Neural cell (in vitro differentiated cells): ENCODE measurements at regions not wholly inside any gene's neighbourhood (a gene's known extent, or its start where the extent isn't known, plus 50 kb on each side); places are given as distances from the start of the nearest gene placed in this dataset.

Experiments used
- H2AFZ ChIP-seq: fragments of 200-600, 300-800 bp; sonication (generic), shearing (Covaris generic); 2 replicates; pipeline ENCODE4 v1.6.0; 2014; ENCODE audit warnings: low read depth, mild to moderate bottlenecking, antibody characterized with exemption, low read length, moderate library complexity
- H3F3A ChIP-seq: fragments of 200-600 bp; shearing (Covaris generic); 2 replicates; pipeline ENCODE4 v1.6.1; 2016; ENCODE audit warnings: mild to moderate bottlenecking, moderate library complexity, mixed read lengths, antibody characterized with exemption, low read length; ENCODE audit not compliant: insufficient read depth, poor library complexity, severe bottlenecking
- H3K27ac ChIP-seq: fragments of 200-600, 300-800 bp; sonication (generic), shearing (Covaris generic); 2 replicates; pipeline ENCODE4 v1.5.1; 2014; ENCODE audit warnings: mild to moderate bottlenecking, low read length, moderate library complexity
- H3K27me3 ChIP-seq: fragments of 300-800, 200-600 bp; sonication (generic), shearing (Covaris generic); 2 replicates; pipeline ENCODE4 v1.6.0; 2014; ENCODE audit warnings: mild to moderate bottlenecking, low read depth, low read length, moderate library complexity; ENCODE audit not compliant: insufficient read depth
- H3K36me3 ChIP-seq: fragments of 300-800, 200-600 bp; sonication (generic), shearing (Covaris generic); 2 replicates; pipeline ENCODE4 v1.5.1; 2014; ENCODE audit warnings: mild to moderate bottlenecking, antibody characterized with exemption, low read length, moderate library complexity; ENCODE audit not compliant: insufficient read depth
- H3K4me2 ChIP-seq: fragments of 300-800, 200-600 bp; sonication (generic), shearing (Covaris generic); 2 replicates; pipeline ENCODE4 v1.6.0; 2014; ENCODE audit warnings: mild to moderate bottlenecking, low read length
- H3K4me3 ChIP-seq: fragments of 300-800, 200-600 bp; sonication (generic), shearing (Covaris generic); 2 replicates; pipeline ENCODE4 v1.5.1; 2014; ENCODE audit warnings: mild to moderate bottlenecking, low read length, moderate library complexity
- H3K79me2 ChIP-seq: fragments of 200-600 bp; shearing (Covaris generic); replicated peaks from 2 replicates; pipeline ENCODE4 v1.6.0; 2014; ENCODE audit warnings: mild to moderate bottlenecking, low read length, moderate library complexity; ENCODE audit not compliant: insufficient read depth
- H3K9ac ChIP-seq: fragments of 300-800, 200-600 bp; sonication (generic), shearing (Covaris generic); 2 replicates; pipeline ENCODE4 v1.6.1; 2016; ENCODE audit warnings: mild to moderate bottlenecking, low read length, mixed read lengths
- H3K9me2 ChIP-seq: fragments of 200-600 bp; shearing (Covaris generic); 2 replicates; pipeline ENCODE4 v1.6.1; 2016; ENCODE audit warnings: mild to moderate bottlenecking, low read length, mixed read lengths; ENCODE audit not compliant: insufficient read depth
- H3K9me3 ChIP-seq: fragments of 200-600, 300-800 bp; sonication (generic), shearing (Covaris generic); 2 replicates; pipeline ENCODE4 v1.6.1; 2016; ENCODE audit warnings: mild to moderate bottlenecking, mixed run types, low read length, moderate library complexity, mixed read lengths
- H4K20me1 ChIP-seq: fragments of 200-600 bp; shearing (Covaris generic); 2 replicates; pipeline ENCODE4 v1.6.1; 2016; ENCODE audit warnings: mild to moderate bottlenecking, mixed run types; ENCODE audit not compliant: insufficient read depth
- EP300 ChIP-seq: fragments of 450-650 bp; conservative IDR thresholded peaks from 2 replicates; pipeline ENCODE4 v1.6.1; 2014; ENCODE audit warnings: antibody characterized with exemption, mild to moderate bottlenecking, moderate library complexity; ENCODE audit not compliant: poor library complexity, severe bottlenecking
- EZH2 ChIP-seq: fragments of 200-600, 300-800 bp; shearing (Covaris generic), sonication (generic); IDR thresholded peaks from 2 replicates; pipeline ENCODE4 v1.6.1; 2014; ENCODE audit warnings: antibody characterized with exemption, low read length, borderline replicate concordance, mild to moderate bottlenecking; ENCODE audit not compliant: insufficient read depth, poor library complexity, severe bottlenecking
- MXI1 ChIP-seq: fragments of 450-650 bp; conservative IDR thresholded peaks from 2 replicates; pipeline ENCODE4 v1.6.1; 2014; ENCODE audit warnings: antibody characterized with exemption, mild to moderate bottlenecking; ENCODE audit not compliant: poor library complexity, severe bottlenecking
- POLR2AphosphoS5 ChIP-seq: IDR thresholded peaks from 2 replicates; pipeline ENCODE4 v1.6.1; 2012
- RAD21 ChIP-seq: fragments of 450-650 bp; conservative IDR thresholded peaks from 2 replicates; pipeline ENCODE4 v1.6.1; 2014; ENCODE audit warnings: antibody characterized with exemption, mild to moderate bottlenecking, moderate library complexity
- SMC3 ChIP-seq: fragments of 450-650 bp; conservative IDR thresholded peaks from 2 replicates; pipeline ENCODE4 v1.6.1; 2014; ENCODE audit warnings: antibody characterized with exemption, mild to moderate bottlenecking, moderate library complexity; ENCODE audit not compliant: poor library complexity
- TAF1 ChIP-seq: IDR thresholded peaks from 2 replicates; pipeline ENCODE4 v1.6.1; 2012; ENCODE audit warnings: low read depth
- TF ChIP-seq, protein P1 (sequence below): fragments of 450-650 bp; IDR thresholded peaks from 2 replicates; pipeline ENCODE4 v1.5.1; 2014; ENCODE audit warnings: antibody characterized with exemption, mild to moderate bottlenecking, moderate library complexity; ENCODE audit not compliant: poor library complexity, severe bottlenecking
- TF ChIP-seq, protein P2 (sequence below): IDR thresholded peaks from 2 replicates; pipeline ENCODE4 v1.6.1; 2012; ENCODE audit warnings: borderline replicate concordance

GRCh38 chr11:92123540-92123939 is 101.1 kb upstream of the FAT3 start:
- TF ChIP-seq, protein P1, sequence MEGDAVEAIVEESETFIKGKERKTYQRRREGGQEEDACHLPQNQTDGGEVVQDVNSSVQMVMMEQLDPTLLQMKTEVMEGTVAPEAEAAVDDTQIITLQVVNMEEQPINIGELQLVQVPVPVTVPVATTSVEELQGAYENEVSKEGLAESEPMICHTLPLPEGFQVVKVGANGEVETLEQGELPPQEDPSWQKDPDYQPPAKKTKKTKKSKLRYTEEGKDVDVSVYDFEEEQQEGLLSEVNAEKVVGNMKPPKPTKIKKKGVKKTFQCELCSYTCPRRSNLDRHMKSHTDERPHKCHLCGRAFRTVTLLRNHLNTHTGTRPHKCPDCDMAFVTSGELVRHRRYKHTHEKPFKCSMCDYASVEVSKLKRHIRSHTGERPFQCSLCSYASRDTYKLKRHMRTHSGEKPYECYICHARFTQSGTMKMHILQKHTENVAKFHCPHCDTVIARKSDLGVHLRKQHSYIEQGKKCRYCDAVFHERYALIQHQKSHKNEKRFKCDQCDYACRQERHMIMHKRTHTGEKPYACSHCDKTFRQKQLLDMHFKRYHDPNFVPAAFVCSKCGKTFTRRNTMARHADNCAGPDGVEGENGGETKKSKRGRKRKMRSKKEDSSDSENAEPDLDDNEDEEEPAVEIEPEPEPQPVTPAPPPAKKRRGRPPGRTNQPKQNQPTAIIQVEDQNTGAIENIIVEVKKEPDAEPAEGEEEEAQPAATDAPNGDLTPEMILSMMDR, result no peak
- TF ChIP-seq EP300 (no peak), EZH2 (no peak), TAF1 (no peak), SMC3 (no peak), MXI1 (no peak), RAD21 (no peak), POLR2AphosphoS5 (no peak)
- TF ChIP-seq, protein P2, sequence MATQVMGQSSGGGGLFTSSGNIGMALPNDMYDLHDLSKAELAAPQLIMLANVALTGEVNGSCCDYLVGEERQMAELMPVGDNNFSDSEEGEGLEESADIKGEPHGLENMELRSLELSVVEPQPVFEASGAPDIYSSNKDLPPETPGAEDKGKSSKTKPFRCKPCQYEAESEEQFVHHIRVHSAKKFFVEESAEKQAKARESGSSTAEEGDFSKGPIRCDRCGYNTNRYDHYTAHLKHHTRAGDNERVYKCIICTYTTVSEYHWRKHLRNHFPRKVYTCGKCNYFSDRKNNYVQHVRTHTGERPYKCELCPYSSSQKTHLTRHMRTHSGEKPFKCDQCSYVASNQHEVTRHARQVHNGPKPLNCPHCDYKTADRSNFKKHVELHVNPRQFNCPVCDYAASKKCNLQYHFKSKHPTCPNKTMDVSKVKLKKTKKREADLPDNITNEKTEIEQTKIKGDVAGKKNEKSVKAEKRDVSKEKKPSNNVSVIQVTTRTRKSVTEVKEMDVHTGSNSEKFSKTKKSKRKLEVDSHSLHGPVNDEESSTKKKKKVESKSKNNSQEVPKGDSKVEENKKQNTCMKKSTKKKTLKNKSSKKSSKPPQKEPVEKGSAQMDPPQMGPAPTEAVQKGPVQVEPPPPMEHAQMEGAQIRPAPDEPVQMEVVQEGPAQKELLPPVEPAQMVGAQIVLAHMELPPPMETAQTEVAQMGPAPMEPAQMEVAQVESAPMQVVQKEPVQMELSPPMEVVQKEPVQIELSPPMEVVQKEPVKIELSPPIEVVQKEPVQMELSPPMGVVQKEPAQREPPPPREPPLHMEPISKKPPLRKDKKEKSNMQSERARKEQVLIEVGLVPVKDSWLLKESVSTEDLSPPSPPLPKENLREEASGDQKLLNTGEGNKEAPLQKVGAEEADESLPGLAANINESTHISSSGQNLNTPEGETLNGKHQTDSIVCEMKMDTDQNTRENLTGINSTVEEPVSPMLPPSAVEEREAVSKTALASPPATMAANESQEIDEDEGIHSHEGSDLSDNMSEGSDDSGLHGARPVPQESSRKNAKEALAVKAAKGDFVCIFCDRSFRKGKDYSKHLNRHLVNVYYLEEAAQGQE, result no peak
- H3K9me2 ChIP-seq, result no peaks in the 10 kb centered on the region
- no peak overlapping the region for H3K27ac ChIP-seq
- no peaks in the 10 kb centered on the region for H3F3A ChIP-seq
- H3K4me3 ChIP-seq, result no peak overlapping the region
- H3K4me2 ChIP-seq, result no peak overlapping the region
- no peaks in the 10 kb centered on the region for H3K36me3 ChIP-seq
- no peak overlapping the region for H3K9ac ChIP-seq
- H3K9me3 ChIP-seq, result peaks cover 4% of the 10 kb centered on the region
- no peaks in the 10 kb centered on the region for H3K79me2 ChIP-seq
- H3K27me3 ChIP-seq, result no peaks in the 10 kb centered on the region
- H2AFZ ChIP-seq, result no peak overlapping the region
- no peaks in the 10 kb centered on the region for H4K20me1 ChIP-seq

GRCh38 chr11:92122561-92122960 is 102.1 kb upstream of the FAT3 start:
- H3K36me3 ChIP-seq, result no peaks in the 10 kb centered on the region
- no peak for TF ChIP-seq MXI1
- TF ChIP-seq TAF1, result no peak
- no peak for TF ChIP-seq SMC3
- TF ChIP-seq, protein P2, result no peak
- TF ChIP-seq EZH2, result no peak
- TF ChIP-seq, protein P1, result no peak
- TF ChIP-seq EP300, result no peak
- TF ChIP-seq POLR2AphosphoS5, result no peak
- TF ChIP-seq RAD21, result no peak
- H3K9ac ChIP-seq, result no peak overlapping the region
- no peak overlapping the region for H3K27ac ChIP-seq
- H3F3A ChIP-seq, result no peaks in the 10 kb centered on the region
- H4K20me1 ChIP-seq, result no peaks in the 10 kb centered on the region
- peaks cover 4% of the 10 kb centered on the region for H3K9me3 ChIP-seq
- H3K4me2 ChIP-seq, result no peak overlapping the region
- H3K79me2 ChIP-seq, result no peaks in the 10 kb centered on the region
- no peaks in the 10 kb centered on the region for H3K9me2 ChIP-seq
- no peaks in the 10 kb centered on the region for H3K27me3 ChIP-seq
- no peak overlapping the region for H3K4me3 ChIP-seq
- no peak overlapping the region for H2AFZ ChIP-seq
